ENCODE measurements at regions not wholly inside any gene's neighbourhood (a gene's known extent, or its start where the extent isn't known, plus 50 kb on each side); places are given as distances from the start of the nearest gene placed in this dataset.

GRCh38 chr13:80100636-80101035, 240.3 kb downstream of the SPRY2 start:
- no peak overlapping the region for H3K27ac ChIP-seq
- 88 to 96% methylated on average over 2 of the region's 2 CpGs for WGBS, 2 donors
- no peaks in the 10 kb centered on the region for H3K27me3 ChIP-seq
- no peaks in the 10 kb centered on the region for H3K4me1 ChIP-seq
- TF ChIP-seq CTCF (IDR thresholded peaks at IDR 0.05) (no peak), EP300 (IDR thresholded peaks at IDR 0.05) (no peak), POLR2AphosphoS5 (IDR thresholded peaks at IDR 0.05) (no peak), POLR2A (IDR thresholded peaks at IDR 0.05) (no peak)
- DNase-seq: no peak
- ATAC-seq (ENCODE audit: low FRiP score in 2 of 2): no peak
- no peak overlapping the region for H3K4me3 ChIP-seq
- H3K9me3 ChIP-seq: no peaks in the 10 kb centered on the region
- no peaks in the 10 kb centered on the region for H3K36me3 ChIP-seq

GRCh38 chr13:80097561-80097960, 243.4 kb downstream of the SPRY2 start:
- Histone ChIP-seq H3K27ac (no peak overlapping the region), H3K27me3 (no peaks in the 10 kb centered on the region), H3K36me3 (no peaks in the 10 kb centered on the region), H3K4me1 (no peaks in the 10 kb centered on the region), H3K4me3 (no peak overlapping the region), H3K9me3 (no peaks in the 10 kb centered on the region)
- no peak for DNase-seq
- WGBS, 2 donors: 95 to 97% methylated on average over 2 of the region's 2 CpGs
- no peak for ATAC-seq (ENCODE audit: low FRiP score in 2 of 2)
- TF ChIP-seq CTCF (IDR thresholded peaks at IDR 0.05) (no peak), EP300 (IDR thresholded peaks at IDR 0.05) (no peak), POLR2A (IDR thresholded peaks at IDR 0.05) (no peak), POLR2AphosphoS5 (IDR thresholded peaks at IDR 0.05) (no peak)

- Histone ChIP-seq H3K27me3 (no peaks in the 10 kb centered on the region), H3K9me3 (no peaks in the 10 kb centered on the region), H3K27ac (no peak overlapping the region), H3K36me3 (no peaks in the 10 kb centered on the region), H3K4me1 (no peaks in the 10 kb centered on the region), H3K4me3 (no peak overlapping the region)
- no peak for DNase-seq
- no peak for ATAC-seq (ENCODE audit: low FRiP score in 2 of 2)
- TF ChIP-seq POLR2AphosphoS5 (IDR thresholded peaks at IDR 0.05) (no peak), POLR2A (IDR thresholded peaks at IDR 0.05) (no peak), EP300 (IDR thresholded peaks at IDR 0.05) (no peak), CTCF (IDR thresholded peaks at IDR 0.05) (no peak)
- 63 to 66% methylated on average over 2 of the region's 2 CpGs for WGBS, 2 donors
Observed at GRCh38 chr13:80096383-80096782, 244.5 kb downstream of the SPRY2 start.

DNA sequence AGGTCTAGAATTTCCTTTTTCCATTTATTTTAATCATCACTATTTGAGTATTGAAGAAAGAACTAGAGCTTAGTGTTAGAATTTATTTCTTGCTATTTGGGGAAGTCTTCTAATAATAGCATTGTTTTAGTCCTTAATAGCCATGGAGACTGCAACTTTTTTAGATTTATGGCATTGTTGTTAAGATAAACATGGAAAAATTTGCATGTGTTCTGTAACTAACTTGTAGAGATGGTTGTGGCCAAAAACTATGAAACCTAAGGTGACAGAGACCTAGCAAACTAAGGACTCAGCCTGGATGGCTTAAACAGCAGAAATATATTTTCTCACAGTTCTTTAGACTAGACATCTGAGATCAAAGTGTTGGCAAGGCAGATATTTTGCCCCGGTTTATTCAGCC, 246.4 kb downstream of the SPRY2 start:
- Histone ChIP-seq H3K4me1 (no peaks in the 10 kb centered on the region), H3K27me3 (no peaks in the 10 kb centered on the region), H3K9me3 (no peaks in the 10 kb centered on the region), H3K4me3 (no peak overlapping the region), H3K36me3 (no peaks in the 10 kb centered on the region), H3K27ac (no peak overlapping the region)
- DNase-seq (no peak), ATAC-seq (ENCODE audit: low FRiP score in 2 of 2) (no peak)
- WGBS, 2 donors: 60 to 71% methylated on average over 1 of the region's 1 CpG
- TF ChIP-seq POLR2AphosphoS5 (IDR thresholded peaks at IDR 0.05) (no peak), CTCF (IDR thresholded peaks at IDR 0.05) (no peak), EP300 (IDR thresholded peaks at IDR 0.05) (no peak), POLR2A (IDR thresholded peaks at IDR 0.05) (no peak)

DNA sequence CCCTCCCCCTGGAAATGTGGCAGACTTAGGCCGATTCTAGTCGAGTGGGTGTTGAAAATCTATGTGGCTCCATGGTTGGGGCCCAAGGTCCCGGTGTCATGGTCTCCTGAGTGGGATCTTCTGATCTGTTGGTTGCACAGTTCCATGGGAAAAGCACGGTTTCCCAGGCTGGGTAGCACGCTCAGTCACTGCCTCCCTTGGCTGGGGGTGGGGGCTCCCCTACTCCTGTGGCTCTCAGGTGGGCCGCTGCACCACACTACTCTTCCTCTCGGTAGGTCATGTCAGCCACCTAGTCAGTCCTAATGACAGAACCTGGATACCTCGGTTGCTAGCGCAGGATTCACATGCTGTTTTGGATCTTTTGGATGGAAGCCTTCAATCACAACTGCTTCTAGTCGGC, 247.0 kb downstream of the SPRY2 start:
- Histone ChIP-seq H3K27me3 (no peaks in the 10 kb centered on the region), H3K4me3 (no peak overlapping the region), H3K4me1 (no peaks in the 10 kb centered on the region), H3K36me3 (no peaks in the 10 kb centered on the region), H3K9me3 (no peaks in the 10 kb centered on the region), H3K27ac (no peak overlapping the region)
- WGBS, 2 donors: 93 to 96% methylated on average over 7 to 10 of the region's 10 CpGs
- TF ChIP-seq POLR2AphosphoS5 (IDR thresholded peaks at IDR 0.05) (no peak), POLR2A (IDR thresholded peaks at IDR 0.05) (no peak), CTCF (IDR thresholded peaks at IDR 0.05) (no peak), EP300 (IDR thresholded peaks at IDR 0.05) (no peak)
- ATAC-seq (ENCODE audit: low FRiP score in 2 of 2) (no peak), DNase-seq (peak in 1 of 2 donors; percentile 10)
